Testis (tissue), 2 donors: ENCODE measurements at regions not wholly inside any gene's neighbourhood (a gene's known extent, or its start where the extent isn't known, plus 50 kb on each side); places are given as distances from the start of the nearest gene placed in this dataset.
"Not testable (repeated sequence)": the region's sequence is repeated elsewhere in the genome, so short reads cannot be mapped to it uniquely, and the experiment has no call there.

Source experiments
- DNase-seq: peaks from one replicate; pipeline ENCODE4 v3.0.0-alpha.2; 2019
- H3K27ac ChIP-seq, 2 donors: fragments of 200-600 bp; sonication (generic); one replicate each; pipeline ENCODE4 v1.5.1; 2019
- H3K27me3 ChIP-seq: fragments of 200-600 bp; sonication (generic); one replicate; pipeline ENCODE4 v1.5.1; 2019
- H3K36me3 ChIP-seq: fragments of 200-600 bp; sonication (generic); one replicate; pipeline ENCODE4 v1.5.1; 2017; ENCODE audit warnings: low read depth; ENCODE audit errors: missing control alignments
- H3K4me1 ChIP-seq: fragments of 200-600 bp; sonication (generic); one replicate; pipeline ENCODE4 v1.5.1; 2019
- H3K4me3 ChIP-seq, 2 donors: fragments of 200-600 bp; sonication (generic); one replicate each; pipeline ENCODE4 v1.5.1; 2017 to 2019
- H3K9me3 ChIP-seq: fragments of 200-600 bp; sonication (generic); one replicate; pipeline ENCODE4 v1.5.1; 2017
- CTCF ChIP-seq, 3 experiments: fragments of 450-650 bp in 2 of 3; fragments of 200-600 bp in 1 of 3; sonication (generic) in 1 of 3; IDR thresholded peaks; one replicate each; pipeline ENCODE4 v1.5.1; 2016 to 2019; ENCODE audit warnings: antibody characterized with exemption in 3 of 3, mild to moderate bottlenecking in 2 of 3, moderate library complexity in 1 of 3
- POLR2A ChIP-seq: fragments of 450-650 bp; IDR thresholded peaks from one replicate; pipeline ENCODE4 v1.6.1; 2017; ENCODE audit warnings: antibody characterized with exemption, mild to moderate bottlenecking, moderate library complexity
- WGBS, 2 donors: methylation state at CpG; one replicate each; pipeline ENCODE4 v1.1.5; 2018; 5-methylcytosine and 5-hydroxymethylcytosine counted together
- intact Hi-C: fragments of 100-400 bp; cut with DNase I; formaldehyde crosslinking; loops from one replicate; pipeline ENCODE4 v1.15.1; 2023; ENCODE audit warnings: low total_unique reads

- intact Hi-C loops: no loop called here
- Histone ChIP-seq H3K9me3 (no peaks in the 10 kb centered on the region), H3K27me3 (no peaks in the 10 kb centered on the region), H3K27ac (no peak overlapping the region), H3K36me3 (no peaks in the 10 kb centered on the region), H3K4me3 (no peak overlapping the region), H3K4me1 (no peaks in the 10 kb centered on the region)
- no peak for DNase-seq
- WGBS, 2 donors: 83 to 85% methylated on average over 3 of the region's 3 CpGs
- no peak for TF ChIP-seq POLR2A
- no peak for TF ChIP-seq CTCF (IDR thresholded peaks at IDR 0.05)
These were observed 453.7 kb upstream of the MKI67 start for GRCh38 chr10:128579901-128580300.

GRCh38 chr10:128583125-128583524 is 456.9 kb upstream of the MKI67 start:
- H3K9me3 ChIP-seq, DNase-seq, H3K27ac ChIP-seq, H3K36me3 ChIP-seq, H3K4me3 ChIP-seq, H3K27me3 ChIP-seq, intact Hi-C loops, H3K4me1 ChIP-seq: not testable (repeated sequence)
- 85 to 90% methylated on average over 2 of the region's 2 CpGs for WGBS, 2 donors

- H3K27me3 ChIP-seq, H3K4me1 ChIP-seq, DNase-seq, H3K4me3 ChIP-seq, H3K36me3 ChIP-seq, intact Hi-C loops, H3K9me3 ChIP-seq, H3K27ac ChIP-seq: not testable (repeated sequence)
- WGBS, 2 donors: 91 to 97% methylated on average over 2 to 3 of the region's 3 CpGs
These were observed 460.4 kb upstream of the MKI67 start for GRCh38 chr10:128586599-128586998.

- intact Hi-C loops: no loop called here
These were observed 461.5 kb upstream of the MKI67 start for GRCh38 chr10:128587689-128588088.

GRCh38 chr10:128588402-128588801 is 462.2 kb upstream of the MKI67 start:
- TF ChIP-seq CTCF (IDR thresholded peaks at IDR 0.05) (no peak), POLR2A (no peak)
- Histone ChIP-seq H3K27me3 (no peaks in the 10 kb centered on the region), H3K9me3 (no peaks in the 10 kb centered on the region), H3K4me3 (no peak overlapping the region), H3K4me1 (no peaks in the 10 kb centered on the region), H3K27ac (no peak overlapping the region), H3K36me3 (no peaks in the 10 kb centered on the region)
- intact Hi-C loops: no loop called here
- no peak for DNase-seq

More at GRCh38 chr10:128587689-128588088, 461.5 kb upstream of the MKI67 start:
- H3K4me1 ChIP-seq: no peaks in the 10 kb centered on the region
- H3K4me3 ChIP-seq: no peak overlapping the region
- WGBS, 2 donors: 93 to 96% methylated on average over 3 of the region's 3 CpGs
- no peaks in the 10 kb centered on the region for H3K27me3 ChIP-seq
- no peaks in the 10 kb centered on the region for H3K9me3 ChIP-seq
- DNase-seq: no peak
- TF ChIP-seq POLR2A: no peak
- TF ChIP-seq CTCF (IDR thresholded peaks at IDR 0.05): no peak
- H3K27ac ChIP-seq: no peak overlapping the region
- H3K36me3 ChIP-seq: no peaks in the 10 kb centered on the region

- Histone ChIP-seq H3K9me3 (no peaks in the 10 kb centered on the region), H3K4me3 (no peak overlapping the region), H3K27me3 (no peaks in the 10 kb centered on the region), H3K36me3 (no peaks in the 10 kb centered on the region), H3K27ac (no peak overlapping the region), H3K4me1 (no peaks in the 10 kb centered on the region)
- DNase-seq: no peak
- intact Hi-C loops: no loop called here
- WGBS, 2 donors: 97 to 100% methylated on average over 1 of the region's 1 CpG
- no peak for TF ChIP-seq POLR2A
- no peak for TF ChIP-seq CTCF (IDR thresholded peaks at IDR 0.05)
These were observed 468.5 kb upstream of the MKI67 start for GRCh38 chr10:128594688-128595087.
